OCI-LY1 (cell line): ENCODE measurements at regions not wholly inside any gene's neighbourhood (a gene's known extent, or its start where the extent isn't known, plus 50 kb on each side); places are given as distances from the start of the nearest gene placed in this dataset.

Experiments
- EZH2 ChIP-seq: fragments of 200-600 bp; sonication (generic), shearing (Covaris generic); IDR thresholded peaks from 2 replicates; pipeline ENCODE4 v1.8.0; 2017; ENCODE audit warnings: borderline replicate concordance, mixed run types, mild to moderate bottlenecking, antibody characterized with exemption, low read length, moderate library complexity, mixed read lengths
- TF ChIP-seq, protein P1 (sequence below): fragments of 200-600 bp; sonication (generic), shearing (Covaris generic); IDR thresholded peaks from 2 replicates; pipeline ENCODE4 v1.5.1; 2017; ENCODE audit warnings: mild to moderate bottlenecking, antibody characterized with exemption, low read length, moderate library complexity, mixed read lengths

DNA sequence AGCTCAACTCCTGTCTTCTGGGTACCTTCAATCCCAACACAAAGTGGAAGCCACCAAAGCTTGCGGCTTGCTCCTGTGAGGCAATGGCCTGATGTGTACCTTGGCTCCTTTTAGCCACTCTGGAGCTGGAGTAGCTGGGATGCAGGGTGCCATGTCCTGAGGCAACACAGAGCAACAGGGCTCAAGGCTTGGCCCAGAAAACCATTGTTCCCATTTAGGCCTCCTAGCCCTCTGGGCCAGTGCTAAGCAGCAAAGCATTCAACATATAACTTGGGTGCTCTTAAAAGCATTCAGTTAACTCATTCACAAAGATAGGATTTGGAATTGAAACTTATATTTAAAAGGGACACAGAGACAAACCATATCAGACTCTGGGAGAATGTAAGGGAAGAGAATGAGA is 194.5 kb upstream of the ARHGEF9 start:
- no peak for TF ChIP-seq EZH2
- TF ChIP-seq, protein P1, sequence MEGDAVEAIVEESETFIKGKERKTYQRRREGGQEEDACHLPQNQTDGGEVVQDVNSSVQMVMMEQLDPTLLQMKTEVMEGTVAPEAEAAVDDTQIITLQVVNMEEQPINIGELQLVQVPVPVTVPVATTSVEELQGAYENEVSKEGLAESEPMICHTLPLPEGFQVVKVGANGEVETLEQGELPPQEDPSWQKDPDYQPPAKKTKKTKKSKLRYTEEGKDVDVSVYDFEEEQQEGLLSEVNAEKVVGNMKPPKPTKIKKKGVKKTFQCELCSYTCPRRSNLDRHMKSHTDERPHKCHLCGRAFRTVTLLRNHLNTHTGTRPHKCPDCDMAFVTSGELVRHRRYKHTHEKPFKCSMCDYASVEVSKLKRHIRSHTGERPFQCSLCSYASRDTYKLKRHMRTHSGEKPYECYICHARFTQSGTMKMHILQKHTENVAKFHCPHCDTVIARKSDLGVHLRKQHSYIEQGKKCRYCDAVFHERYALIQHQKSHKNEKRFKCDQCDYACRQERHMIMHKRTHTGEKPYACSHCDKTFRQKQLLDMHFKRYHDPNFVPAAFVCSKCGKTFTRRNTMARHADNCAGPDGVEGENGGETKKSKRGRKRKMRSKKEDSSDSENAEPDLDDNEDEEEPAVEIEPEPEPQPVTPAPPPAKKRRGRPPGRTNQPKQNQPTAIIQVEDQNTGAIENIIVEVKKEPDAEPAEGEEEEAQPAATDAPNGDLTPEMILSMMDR: no peak
